Liver (tissue), 8 donors: ENCODE measurements at regions not wholly inside any gene's neighbourhood (a gene's known extent, or its start where the extent isn't known, plus 50 kb on each side); places are given as distances from the start of the nearest gene placed in this dataset.

Experiments used
- DNase-seq: peaks from one replicate; pipeline ENCODE4 v3.0.0-alpha.2; 2017; ENCODE audit warnings: low spot score
- H3K27ac ChIP-seq, 2 donors: one replicate each; pipeline ENCODE4 v1.7.0; 2013; ENCODE audit warnings: inconsistent platforms in 2 of 2, low read length in 2 of 2, control low read depth in 1 of 2, low read depth in 1 of 2, mild to moderate bottlenecking in 1 of 2
- H3K27me3 ChIP-seq, 4 donors: one replicate each; pipeline versions ENCODE4 v1.6.1 to v1.7.0; 2013; ENCODE audit warnings: low read length in 3 of 4, inconsistent platforms in 1 of 4, mild to moderate bottlenecking in 1 of 4, moderate library complexity in 1 of 4; ENCODE audit not compliant: control insufficient read depth in 4 of 4, insufficient read depth in 4 of 4
- H3K36me3 ChIP-seq, 4 donors: one replicate each; pipeline versions ENCODE4 v1.6.1 to v1.7.0; 2013; ENCODE audit warnings: low read length in 3 of 4, mild to moderate bottlenecking in 3 of 4, low read depth in 1 of 4, moderate library complexity in 1 of 4; ENCODE audit not compliant: control insufficient read depth in 4 of 4, insufficient read depth in 3 of 4
- H3K4me1 ChIP-seq, 4 donors: one replicate each; pipeline versions ENCODE4 v1.6.1 to v1.7.0; 2013; ENCODE audit warnings: low read length in 3 of 4, mild to moderate bottlenecking in 3 of 4, moderate library complexity in 1 of 4; ENCODE audit not compliant: control insufficient read depth in 4 of 4, insufficient read depth in 4 of 4
- H3K4me3 ChIP-seq, 3 donors: one replicate each; pipeline versions ENCODE4 v1.6.1 to v1.7.0; 2013; ENCODE audit warnings: low read length in 3 of 3, control low read depth in 1 of 3, low read depth in 1 of 3, mild to moderate bottlenecking in 1 of 3
- H3K9ac ChIP-seq, 2 donors: one replicate each; pipeline ENCODE4 v1.7.0; 2013; ENCODE audit warnings: low read length in 2 of 2, mild to moderate bottlenecking in 2 of 2, moderate library complexity in 2 of 2, control low read depth in 1 of 2, low read depth in 1 of 2
- H3K9me3 ChIP-seq, 4 donors: one replicate each; pipeline versions ENCODE4 v1.6.1 to v1.7.0; 2013; ENCODE audit warnings: low read length in 3 of 4; ENCODE audit not compliant: control insufficient read depth in 4 of 4
- ATF3 ChIP-seq: IDR thresholded peaks from 2 replicates; pipeline ENCODE4 v1.6.1; 2016; ENCODE audit warnings: antibody characterized with exemption
- CTCF ChIP-seq: fragments of 150-350 bp; IDR thresholded peaks from 2 replicates; pipeline ENCODE4 v1.5.1; 2017; ENCODE audit warnings: improper control_type of control experiment, low read depth, low read length; ENCODE audit not compliant: missing input control
- EGR1 ChIP-seq, 2 donors: IDR thresholded peaks; 2 replicates each; pipeline ENCODE4 v1.6.1; 2016 to 2018; ENCODE audit warnings: antibody characterized with exemption in 2 of 2, low read depth in 2 of 2
- FOXA1 ChIP-seq: IDR thresholded peaks from 2 replicates; pipeline ENCODE4 v1.6.1; 2016; ENCODE audit warnings: antibody characterized with exemption
- FOXA2 ChIP-seq: IDR thresholded peaks from 2 replicates; pipeline ENCODE4 v1.6.1; 2016; ENCODE audit warnings: antibody characterized with exemption
- GABPA ChIP-seq, 2 donors: IDR thresholded peaks in 1 of 2; conservative IDR thresholded peaks in 1 of 2; 2 replicates each; pipeline ENCODE4 v1.6.1; 2016; ENCODE audit warnings: antibody characterized with exemption in 2 of 2, mild to moderate bottlenecking in 1 of 2, moderate library complexity in 1 of 2
- HNF4A ChIP-seq, 2 donors: conservative IDR thresholded peaks; 2 replicates each; pipeline ENCODE4 v1.6.1; 2016; ENCODE audit warnings: antibody characterized with exemption in 2 of 2, mild to moderate bottlenecking in 2 of 2
- HNF4G ChIP-seq: IDR thresholded peaks from 2 replicates; pipeline ENCODE4 v1.6.1; 2016; ENCODE audit warnings: antibody characterized with exemption
- JUND ChIP-seq, 2 donors: IDR thresholded peaks; 2 replicates each; pipeline ENCODE4 v1.6.1; 2016; ENCODE audit warnings: antibody characterized with exemption in 2 of 2
- MAX ChIP-seq: IDR thresholded peaks from 2 replicates; pipeline ENCODE4 v1.6.1; 2016; ENCODE audit warnings: antibody characterized with exemption
- RAD21 ChIP-seq, 2 donors: IDR thresholded peaks; 2 replicates each; pipeline ENCODE4 v1.6.1; 2016; ENCODE audit warnings: antibody characterized with exemption in 2 of 2, mild to moderate bottlenecking in 2 of 2
- REST ChIP-seq: IDR thresholded peaks from 2 replicates; pipeline ENCODE4 v1.6.1; 2016; ENCODE audit warnings: antibody characterized with exemption, mild to moderate bottlenecking
- RXRA ChIP-seq, 2 donors: IDR thresholded peaks; 2 replicates each; pipeline ENCODE4 v1.6.1; 2017 to 2018; ENCODE audit warnings: antibody characterized with exemption in 2 of 2, mild to moderate bottlenecking in 1 of 2
- SP1 ChIP-seq: IDR thresholded peaks from 2 replicates; pipeline ENCODE4 v1.6.1; 2018; ENCODE audit warnings: antibody characterized with exemption, mild to moderate bottlenecking
- TAF1 ChIP-seq: conservative IDR thresholded peaks from 2 replicates; pipeline ENCODE4 v1.6.1; 2016; ENCODE audit warnings: antibody characterized with exemption, mild to moderate bottlenecking
- YY1 ChIP-seq: IDR thresholded peaks from 2 replicates; pipeline ENCODE4 v1.6.1; 2016; ENCODE audit warnings: antibody characterized with exemption, mild to moderate bottlenecking
- ZBTB33 ChIP-seq: IDR thresholded peaks from 2 replicates; pipeline ENCODE4 v1.6.1; 2016; ENCODE audit warnings: antibody characterized with exemption
- WGBS: extraction: QIAGEN DNeasy Blood & Tissue Kit; methylation state at CpG from one replicate; pipeline ENCODE4 v1.1.7; 2013; 5-methylcytosine and 5-hydroxymethylcytosine counted together
- donor health status: healthy.
- donor health status: healthy.
- donor health status: healthy.
- donor health status: healthy.
- donor health status: healthy.

GRCh38 chrX:9149501-9150245, 115.7 kb upstream of the FAM9B start:
- WGBS, result 85% methylated on average over 8 of the region's 8 CpGs
- Histone ChIP-seq H3K9ac (no peak overlapping the region), H3K36me3 (no peaks in the 10 kb centered on the region), H3K27ac (no peak overlapping the region), H3K27me3 (no peaks in the 10 kb centered on the region), H3K4me1 (no peaks in the 10 kb centered on the region), H3K4me3 (no peak overlapping the region), H3K9me3 (peaks cover 0 to 2% (median 0%) of the 10 kb centered on the region in 4 donors)
- DNase-seq, result no peak
- TF ChIP-seq FOXA2, result no peak
- no peak for TF ChIP-seq GABPA (IDR thresholded peaks at IDR 0.05 in 1 of 2, conservative IDR thresholded peaks at IDR 0.05 in 1 of 2)
- TF ChIP-seq RXRA (IDR thresholded peaks at IDR 0.05), result no peak
- TF ChIP-seq ATF3, result no peak
- no peak for TF ChIP-seq JUND (IDR thresholded peaks at IDR 0.05)
- no peak for TF ChIP-seq CTCF
- no peak for TF ChIP-seq EGR1 (IDR thresholded peaks at IDR 0.05; ENCODE audit: low read depth in 2 of 2)
- no peak for TF ChIP-seq REST
- TF ChIP-seq FOXA1, result no peak

- Histone ChIP-seq H3K9ac (no peak overlapping the region), H3K4me1 (no peaks in the 10 kb centered on the region), H3K27ac (no peak overlapping the region), H3K9me3 (peaks cover 0 to 2% (median 0%) of the 10 kb centered on the region in 4 donors), H3K36me3 (no peaks in the 10 kb centered on the region), H3K4me3 (no peak overlapping the region), H3K27me3 (no peaks in the 10 kb centered on the region)
- 94% methylated on average over 2 of the region's 2 CpGs for WGBS
- no peak for DNase-seq
- TF ChIP-seq RAD21 (IDR thresholded peaks at IDR 0.05) (no peak), MAX (no peak), YY1 (no peak), HNF4A (conservative IDR thresholded peaks at IDR 0.05) (no peak), SP1 (no peak), REST (no peak), HNF4G (no peak), ZBTB33 (no peak), GABPA (IDR thresholded peaks at IDR 0.05 in 1 of 2, conservative IDR thresholded peaks at IDR 0.05 in 1 of 2) (no peak), EGR1 (IDR thresholded peaks at IDR 0.05; ENCODE audit: low read depth in 2 of 2) (no peak), TAF1 (no peak), CTCF (no peak), FOXA2 (no peak)
Observed at GRCh38 chrX:9151772-9152307, 117.9 kb upstream of the FAM9B start.
